Stimulated activated CD4-positive, alpha-beta T cell treated with anti-CD3 and anti-CD28 coated beads, Interleukin-15, amount 100 ng/mL, for 48 hours (primary cell): ENCODE measurements at regions not wholly inside any gene's neighbourhood (a gene's known extent, or its start where the extent isn't known, plus 50 kb on each side); places are given as distances from the start of the nearest gene placed in this dataset.

Source experiments
- DNase-seq, 2 donors: peaks; one replicate each; pipeline ENCODE4 v3.0.0-alpha.2; 2020; ENCODE audit warnings: low read depth in 2 of 2

DNA sequence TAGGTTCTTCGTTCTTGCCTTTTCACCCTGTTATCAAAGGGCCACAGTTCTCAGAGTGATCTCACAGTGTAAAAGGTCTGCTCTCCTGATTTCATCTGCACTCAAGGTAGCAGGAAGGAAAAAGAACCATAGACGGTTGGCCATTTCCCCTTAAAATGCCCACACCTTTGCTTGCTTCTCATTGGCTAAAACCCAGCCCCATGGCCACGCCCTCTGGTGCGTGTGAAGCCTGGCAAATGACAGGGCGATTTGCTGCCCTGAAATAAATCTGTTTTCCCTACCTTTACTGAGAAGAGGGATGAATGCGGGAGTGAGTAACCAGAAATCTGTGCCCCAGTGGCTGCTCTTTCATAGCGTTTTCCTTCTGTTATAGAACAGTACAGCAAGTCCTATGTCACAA lies 269.3 kb downstream of the POU4F1 start:
- no peak for DNase-seq

DNA sequence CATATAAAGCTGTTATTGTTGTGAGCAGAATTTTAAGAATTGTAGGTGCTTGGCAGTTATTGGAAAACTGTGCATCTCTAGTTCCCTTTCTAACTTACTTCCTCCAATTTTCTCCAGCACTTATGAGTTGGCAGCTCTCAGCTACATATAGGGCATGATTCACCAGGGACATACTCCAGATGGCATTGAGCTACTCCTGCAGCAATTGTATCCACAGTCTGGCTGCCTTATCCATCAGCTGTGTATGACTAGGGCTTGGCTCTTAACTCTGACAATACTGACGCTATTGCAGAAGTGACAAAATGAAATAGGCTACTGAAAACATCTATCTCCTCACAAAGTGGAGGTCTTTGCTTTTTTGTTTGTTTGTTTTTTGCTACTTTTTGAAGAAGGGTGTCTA lies 276.7 kb downstream of the POU4F1 start:
- no peak for DNase-seq

DNA sequence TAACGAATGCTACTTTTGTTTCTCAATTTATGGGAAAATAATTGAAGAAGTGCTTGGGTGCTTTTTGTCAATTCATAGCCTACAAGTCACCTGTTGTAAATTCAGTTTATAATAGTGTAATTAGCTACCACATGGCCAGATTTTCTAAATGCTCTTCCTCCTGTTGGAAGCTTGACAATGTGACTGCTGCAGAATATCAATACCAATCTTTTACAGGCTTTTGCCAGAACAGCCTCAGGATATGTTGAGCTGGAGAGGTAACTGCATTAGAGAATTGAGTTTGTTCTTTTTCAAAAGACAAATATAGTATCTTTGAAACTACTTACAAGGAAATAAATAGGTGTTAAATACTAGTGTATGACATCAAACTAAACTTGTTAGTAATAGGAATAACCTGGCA lies 277.8 kb downstream of the POU4F1 start:
- no peak for DNase-seq

DNA sequence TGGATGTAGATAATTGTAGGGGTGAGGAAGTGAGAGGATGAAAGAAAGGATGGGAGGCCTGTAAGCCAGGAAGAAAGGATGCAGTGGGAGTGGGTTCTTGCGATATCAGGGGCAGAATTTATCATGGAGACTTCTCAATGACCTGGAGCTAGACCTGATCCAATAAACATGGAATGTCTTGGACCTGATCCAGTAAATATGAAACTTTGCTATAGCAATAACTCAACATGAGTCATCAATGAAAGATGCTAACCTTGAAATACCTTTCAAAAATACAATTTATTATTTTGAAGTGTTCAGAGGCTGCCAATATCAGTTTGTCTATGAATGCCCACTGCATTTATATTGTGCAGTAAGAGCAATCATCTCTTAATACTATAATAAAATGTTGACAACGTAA lies 279.5 kb downstream of the POU4F1 start:
- no peak for DNase-seq

DNA sequence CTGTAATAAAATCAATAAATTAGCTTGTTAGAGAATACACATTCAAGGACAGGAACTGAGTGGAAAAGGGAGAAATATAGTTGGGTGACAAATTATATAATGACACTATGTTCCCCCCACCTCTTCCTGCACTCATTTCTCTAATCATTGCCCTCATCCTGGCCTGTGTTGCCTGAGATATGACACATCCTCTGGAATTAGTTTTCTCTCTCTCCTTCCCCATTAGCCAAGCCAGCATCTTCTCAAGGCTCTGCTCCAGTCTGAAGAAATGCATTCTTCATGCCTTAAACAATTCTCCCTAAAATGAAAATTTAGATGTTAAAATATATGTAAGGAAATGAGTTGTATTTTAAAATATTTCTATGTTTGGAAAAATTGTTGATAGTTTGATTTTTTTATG lies 280.3 kb downstream of the POU4F1 start:
- DNase-seq, result no peak

DNA sequence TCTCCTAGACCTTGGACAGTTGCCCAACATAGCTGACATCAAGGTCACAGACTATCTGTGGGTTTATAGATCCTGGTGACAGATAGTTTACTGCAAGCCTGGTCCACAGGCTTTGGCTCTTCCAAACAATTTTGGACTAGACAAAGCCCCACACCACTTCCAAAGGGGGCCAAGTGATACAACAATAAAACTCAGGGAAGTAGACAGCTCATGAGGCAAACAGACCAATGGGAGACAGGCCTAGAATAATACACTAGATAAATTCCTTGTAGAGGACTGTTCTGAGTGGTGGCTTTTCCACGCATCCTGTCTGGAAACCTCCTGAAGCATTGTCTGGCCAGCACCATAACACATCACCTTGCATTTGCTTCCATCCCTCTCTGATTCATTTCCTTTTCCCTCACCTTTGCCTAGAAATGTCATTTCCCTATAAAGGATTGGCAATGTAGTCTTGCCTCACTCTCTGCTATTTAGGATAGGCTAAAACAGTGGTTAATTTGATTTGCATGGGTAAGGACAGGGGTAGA lies 284.2 kb downstream of the POU4F1 start:
- no peak for DNase-seq

DNA sequence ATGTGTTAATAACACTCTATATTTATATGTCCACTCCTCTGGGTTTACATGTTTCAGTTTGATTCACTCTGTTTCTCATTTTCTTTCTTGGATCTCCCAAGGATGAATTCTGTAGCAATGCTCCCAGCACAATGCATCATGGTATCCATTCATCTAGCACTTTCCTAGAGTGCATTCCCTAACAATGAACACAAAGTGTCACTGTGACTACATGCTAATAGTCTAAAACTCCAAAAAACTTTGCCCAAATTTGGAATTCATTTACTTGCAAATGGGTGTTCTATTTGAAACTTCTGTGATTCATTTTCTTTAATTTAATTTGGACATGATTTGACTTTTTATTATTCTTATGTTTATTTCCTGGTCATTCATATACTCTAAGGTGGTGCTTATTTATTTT lies 286.3 kb downstream of the POU4F1 start:
- no peak for DNase-seq

DNA sequence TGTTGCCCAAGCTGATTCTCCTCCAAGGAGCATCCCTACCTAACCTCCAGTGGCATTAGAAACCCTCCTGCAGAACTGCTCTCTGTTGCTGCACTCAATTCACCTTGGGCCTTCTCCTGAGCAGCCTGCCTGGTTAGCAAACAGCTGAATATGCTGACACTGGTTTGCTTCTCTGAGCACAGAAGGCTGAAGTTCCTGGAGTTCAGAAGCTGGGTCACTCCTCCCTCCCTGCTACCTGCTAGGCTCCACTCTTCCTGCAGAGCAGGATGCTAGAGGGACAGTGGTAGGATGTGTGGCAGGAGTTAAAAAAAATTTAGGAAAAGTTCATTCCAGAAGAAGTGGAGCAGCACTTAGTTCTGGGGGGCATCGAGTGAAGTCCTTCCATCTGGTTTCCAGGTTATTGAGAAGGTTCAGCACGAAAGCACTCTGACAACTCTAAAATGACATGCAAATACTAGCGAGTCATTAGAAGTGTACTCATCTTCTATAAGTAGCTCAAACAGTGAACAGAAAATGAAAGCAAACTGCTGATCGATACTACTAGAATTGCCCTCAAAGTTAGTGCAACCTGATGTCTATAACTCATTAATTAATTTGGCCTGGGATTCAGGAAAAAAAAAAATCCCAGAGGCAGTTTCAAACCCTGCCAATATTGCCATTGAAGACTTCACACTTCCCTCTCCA lies 293.7 kb downstream of the POU4F1 start:
- no peak for DNase-seq

DNA sequence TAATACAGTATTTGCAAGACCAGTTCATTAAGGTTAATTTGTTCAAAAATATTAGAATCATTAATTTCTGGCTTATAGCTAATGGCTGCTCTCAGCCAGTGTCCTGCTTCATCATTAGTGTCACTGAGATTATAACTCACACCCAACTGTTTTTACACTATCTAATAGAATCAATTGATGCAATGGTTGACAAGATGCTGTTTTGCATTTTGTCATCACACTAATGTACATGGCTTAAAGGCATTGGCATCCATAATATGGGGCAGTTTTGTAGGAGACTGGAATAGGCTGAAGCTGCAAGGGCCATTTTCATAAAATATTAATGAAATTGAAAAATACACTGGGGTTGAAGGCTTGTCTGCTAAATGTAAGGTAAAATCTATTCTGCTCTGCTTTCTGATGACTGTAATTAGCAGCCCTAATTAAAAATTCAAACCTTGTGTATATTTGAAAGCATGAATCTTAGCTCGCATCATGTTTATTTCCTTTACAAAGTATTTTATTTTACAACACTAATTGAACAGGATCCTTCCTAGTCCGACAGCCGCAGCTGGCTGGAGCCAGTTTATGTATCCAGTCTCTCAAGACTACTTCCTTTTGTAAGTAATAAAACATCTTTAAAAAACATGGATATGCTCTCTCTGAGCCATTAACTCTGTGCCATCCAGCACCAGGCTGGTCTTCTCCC lies 296.7 kb downstream of the POU4F1 start:
- no peak for DNase-seq

DNA sequence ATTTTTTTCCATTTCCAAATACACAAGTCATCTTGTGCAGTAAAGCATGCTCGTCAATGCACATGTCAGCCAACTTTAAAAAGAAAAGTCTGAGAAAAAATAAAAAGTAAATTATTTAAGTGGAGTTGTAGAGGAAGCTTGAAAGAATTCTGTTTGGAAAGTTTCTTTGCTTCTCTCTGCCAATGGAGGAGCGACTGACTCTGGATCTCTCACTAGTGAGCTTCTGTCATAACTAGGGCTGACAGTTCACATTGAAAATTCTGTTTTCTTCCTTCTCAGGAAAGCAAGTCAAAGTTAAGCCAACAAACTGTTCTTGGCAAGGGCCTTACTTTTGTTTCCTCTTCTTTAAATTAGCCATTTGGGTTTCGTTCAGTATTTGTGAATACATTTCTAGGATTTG lies 298.2 kb downstream of the POU4F1 start:
- DNase-seq, result no peak

DNA sequence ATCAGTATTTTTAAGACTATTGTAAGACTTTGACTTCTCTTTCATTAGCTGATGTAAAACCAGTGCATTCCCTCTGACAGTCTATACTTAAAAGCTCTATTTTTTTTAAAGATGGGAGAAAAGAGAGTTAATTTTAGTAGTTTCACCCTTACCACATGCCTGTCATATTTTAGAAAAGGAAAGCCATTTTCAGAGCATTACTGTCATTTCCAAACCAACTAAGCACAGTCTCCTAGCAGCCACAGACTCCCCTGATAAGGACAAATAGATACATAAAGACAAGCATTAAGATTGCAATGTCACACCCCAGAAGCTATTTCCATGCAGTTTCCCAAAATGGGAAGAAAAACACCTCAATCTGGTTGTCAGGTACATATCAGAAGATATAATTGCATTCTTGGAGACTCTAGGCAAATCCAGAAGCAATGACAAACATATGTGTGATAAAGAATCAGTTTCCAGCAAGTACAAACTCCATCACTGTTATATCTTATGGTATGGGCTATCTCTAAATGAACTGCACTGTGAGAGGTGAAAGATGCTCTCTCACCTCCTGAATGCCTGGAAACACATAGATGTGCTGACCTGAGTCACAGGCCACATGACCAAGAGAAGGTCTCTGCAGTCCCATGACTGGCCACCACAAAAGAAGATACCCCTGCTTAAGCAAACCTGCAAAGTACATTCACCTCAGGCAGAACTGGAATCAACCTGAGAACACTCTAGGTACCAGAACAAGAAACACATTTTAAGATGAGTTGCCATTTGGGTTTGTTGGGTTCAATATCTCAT lies 303.3 kb downstream of the POU4F1 start:
- no peak for DNase-seq

DNA sequence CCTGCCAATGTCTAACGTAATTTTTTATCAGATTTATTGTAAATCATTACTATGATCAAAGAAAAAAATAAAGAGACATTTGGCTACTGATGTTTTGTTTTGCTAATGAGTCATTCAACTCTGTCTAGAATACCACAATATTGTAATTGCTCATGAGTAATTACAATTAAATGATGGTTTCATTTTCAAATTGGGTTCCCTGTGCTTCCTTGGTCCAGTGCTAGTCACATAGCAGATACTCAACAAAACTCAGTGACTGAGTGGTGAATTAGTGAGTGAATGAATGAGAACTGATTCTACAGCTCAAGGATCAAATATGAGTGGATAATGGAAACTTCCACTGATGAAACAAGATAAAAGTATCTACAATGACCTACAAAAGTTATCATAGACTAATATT lies 304.7 kb downstream of the POU4F1 start:
- DNase-seq, result no peak

DNA sequence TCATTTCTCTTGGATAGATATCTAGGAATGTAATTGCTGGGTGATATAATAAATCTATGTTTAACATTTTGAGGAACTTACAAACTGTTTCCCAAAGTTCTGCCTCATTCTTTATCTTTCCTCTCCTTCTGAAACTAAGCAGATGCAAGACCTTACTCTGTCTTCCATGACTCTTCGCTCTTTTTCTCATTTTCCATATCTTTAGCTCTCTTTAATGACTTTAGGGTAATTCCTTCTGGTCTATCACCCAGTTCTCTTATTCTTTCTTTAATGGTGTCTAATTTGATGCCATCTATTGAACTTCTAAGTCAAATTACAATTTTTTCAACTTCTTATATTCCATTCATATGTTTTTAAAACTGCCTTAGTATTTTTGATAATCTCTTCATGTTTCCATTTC lies 316.6 kb downstream of the POU4F1 start:
- DNase-seq, result no peak

DNA sequence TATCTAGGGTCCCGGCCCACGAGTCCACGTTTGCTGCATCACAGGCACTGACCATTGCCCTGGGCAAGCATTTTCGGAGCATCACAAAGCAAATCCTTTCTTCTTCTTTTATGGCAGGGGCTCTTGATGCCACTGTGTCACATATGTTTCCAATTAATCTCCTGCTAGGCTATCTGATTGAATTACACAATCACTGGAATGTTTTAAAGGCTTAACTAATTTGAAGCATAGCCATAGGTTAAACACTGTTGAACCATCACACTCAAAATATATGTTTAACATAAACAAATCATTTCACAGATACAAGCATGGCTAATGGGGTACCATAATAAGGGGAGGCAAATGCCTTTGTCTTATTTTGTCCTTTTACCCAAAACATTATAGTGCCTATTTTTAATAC lies 338.3 kb downstream of the POU4F1 start:
- no peak for DNase-seq

DNA sequence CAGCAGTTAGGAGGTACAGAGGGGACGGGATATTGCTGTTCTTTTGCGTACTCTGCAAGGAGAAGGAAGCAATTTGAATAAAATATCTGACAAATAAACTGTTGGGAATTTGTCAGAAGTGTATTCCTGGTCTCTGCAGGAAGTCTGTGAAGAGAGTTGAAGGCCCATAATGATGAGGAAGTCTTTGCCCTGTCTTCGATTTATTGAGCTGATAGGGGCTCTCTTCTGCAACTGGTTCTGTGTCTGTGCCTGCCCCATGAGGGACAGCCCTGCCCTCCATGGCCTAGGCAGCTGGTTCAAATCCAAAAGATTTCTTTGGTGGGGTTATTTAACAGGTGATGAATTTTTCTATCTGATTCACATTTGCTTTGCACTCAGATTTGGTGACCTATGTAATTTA lies 339.7 kb upstream of the EDNRB start:
- DNase-seq, result no peak

DNA sequence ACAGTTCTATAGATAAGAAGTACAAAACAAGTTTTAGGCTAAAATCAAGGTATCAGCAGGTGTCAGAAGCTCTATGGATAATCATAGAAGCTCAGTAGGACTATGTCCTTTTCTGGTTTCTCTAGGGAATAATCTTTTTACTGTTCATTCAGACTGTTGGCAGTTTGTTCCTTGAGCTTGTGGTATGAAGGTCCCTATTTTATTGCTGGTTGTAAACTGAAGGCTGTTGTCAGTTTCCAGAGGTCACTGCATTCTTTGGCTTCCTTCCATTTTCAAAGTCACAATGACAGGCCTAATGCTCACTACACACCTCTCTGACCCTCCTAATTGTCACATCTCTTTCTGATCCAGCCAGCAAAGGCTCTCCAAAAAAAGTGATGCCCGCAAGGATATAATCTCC lies 337.9 kb upstream of the EDNRB start:
- no peak for DNase-seq

DNA sequence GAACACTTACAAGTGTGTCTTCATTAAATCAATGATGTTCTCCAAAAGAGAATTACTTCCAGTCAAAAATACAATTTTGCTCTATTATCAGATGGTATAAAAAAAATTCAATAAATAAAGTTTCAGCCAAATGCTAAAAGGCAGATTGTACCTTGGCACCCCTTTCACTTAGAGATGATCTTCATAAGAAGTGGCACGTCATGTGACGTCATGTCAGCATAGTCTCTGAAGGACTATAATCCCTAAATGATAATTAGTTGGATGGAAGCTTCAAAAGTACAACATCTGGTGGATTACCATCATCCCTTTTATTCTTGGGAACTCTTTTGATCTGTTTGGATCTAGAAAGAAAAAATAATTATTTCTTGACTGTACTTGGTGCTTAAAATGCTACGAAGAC lies 335.5 kb upstream of the EDNRB start:
- no peak for DNase-seq

DNA sequence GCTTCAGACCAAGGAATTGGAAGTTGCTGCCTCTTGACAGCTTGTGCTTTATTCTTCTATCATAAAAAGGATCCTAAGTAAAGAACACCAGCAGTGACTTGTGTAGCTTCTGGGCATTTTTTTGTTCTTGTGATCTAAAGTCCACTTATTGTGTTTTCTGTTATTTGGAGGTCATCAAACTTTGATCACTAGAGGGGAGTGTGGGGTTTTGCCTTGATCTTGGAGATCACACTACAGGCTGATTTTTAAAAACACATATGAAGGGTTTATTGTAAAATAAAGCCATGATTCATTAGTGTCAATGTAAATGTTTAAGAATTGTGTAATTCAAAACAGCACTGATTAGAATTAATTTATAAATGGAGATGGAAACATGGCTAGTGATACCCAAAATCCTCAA lies 328.7 kb upstream of the EDNRB start:
- DNase-seq, result no peak

DNA sequence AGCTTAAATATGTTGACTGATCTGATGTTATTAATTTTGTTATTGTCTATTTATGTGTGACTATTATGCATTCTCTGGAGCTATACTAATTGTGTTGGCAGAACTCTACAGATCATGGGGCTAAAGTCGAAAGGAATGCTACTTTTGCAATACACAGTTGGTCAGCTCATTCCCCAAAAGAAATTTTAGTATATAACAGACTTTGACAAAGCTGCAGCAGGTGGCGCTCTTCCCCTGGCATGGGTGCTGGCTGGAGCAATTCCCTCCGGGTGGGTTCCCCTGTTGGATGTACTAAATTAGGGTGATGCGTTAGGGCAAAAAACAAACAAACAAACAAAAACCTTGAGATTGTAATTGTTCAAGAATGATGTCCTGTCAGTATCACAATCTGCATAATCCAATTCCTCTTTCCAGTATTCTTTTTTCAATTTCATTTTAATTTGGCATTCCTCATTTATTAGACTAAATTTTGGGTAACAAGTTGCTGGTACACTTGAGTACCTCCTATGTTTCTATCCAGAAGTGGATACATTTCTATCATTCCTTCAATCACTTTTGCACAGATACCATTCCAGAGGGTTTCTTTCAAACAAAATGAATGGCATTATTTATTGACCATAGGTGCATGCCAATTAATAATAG lies 322.8 kb upstream of the EDNRB start:
- peak in 1 of 2 donors; percentile 4 for DNase-seq

DNA sequence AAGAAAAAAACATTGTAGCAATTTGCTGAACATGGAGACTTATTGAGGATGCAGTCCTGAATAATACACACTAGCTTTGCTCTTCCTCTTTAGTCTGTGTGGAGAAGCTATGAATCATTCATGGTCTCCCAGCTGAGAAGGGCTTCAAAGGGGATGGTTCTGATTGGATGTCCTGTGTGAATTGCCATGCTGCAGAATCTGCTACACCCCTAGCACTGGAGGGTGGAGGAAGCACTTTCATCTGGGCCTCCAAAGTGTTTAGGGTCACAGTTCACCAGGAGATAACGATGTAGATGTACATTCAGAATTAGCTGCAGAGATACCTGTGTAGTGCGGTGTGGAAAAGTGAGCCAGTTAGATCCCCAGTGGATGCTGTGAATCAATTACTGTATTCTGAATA lies 321.1 kb upstream of the EDNRB start:
- DNase-seq, result no peak

DNA sequence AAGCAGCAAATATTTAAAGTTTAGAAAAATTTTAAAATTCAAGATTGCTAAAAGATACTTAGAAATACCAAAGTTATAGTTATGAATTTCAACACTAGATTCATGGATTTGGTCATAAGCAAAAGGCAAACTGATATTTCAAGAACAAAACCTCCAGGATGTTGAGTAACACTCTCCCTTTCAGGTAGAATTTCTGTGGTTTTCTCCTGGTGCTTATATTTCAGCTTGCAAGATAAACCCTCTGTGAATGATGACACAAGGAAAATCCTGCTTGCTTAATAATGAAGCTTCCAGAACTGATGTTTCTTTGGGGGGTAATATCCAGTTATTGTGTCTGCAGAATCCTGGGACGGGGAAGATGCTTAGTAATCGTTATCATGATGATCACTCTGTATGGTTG lies 320.3 kb upstream of the EDNRB start:
- DNase-seq, result no peak

DNA sequence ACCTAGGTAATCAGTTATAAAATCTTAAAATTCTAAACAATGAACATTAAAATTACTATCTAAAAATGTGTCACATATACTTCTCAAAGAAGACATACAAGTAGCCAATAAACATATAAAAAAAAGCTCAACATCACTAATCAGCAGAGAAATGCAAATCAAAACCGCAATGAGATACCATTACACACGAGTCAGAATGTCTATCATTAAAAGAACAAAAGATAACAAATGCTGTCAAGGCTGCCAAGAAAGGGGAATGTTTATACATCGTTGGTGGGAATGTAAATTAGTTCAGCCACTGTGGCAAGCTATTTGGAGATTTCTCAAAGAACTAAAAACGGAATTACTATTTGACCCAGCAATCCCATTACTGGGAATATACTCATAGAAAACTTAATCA lies 310.3 kb upstream of the EDNRB start:
- DNase-seq, result no peak
